VCaP (cell line): ENCODE measurements at regions not wholly inside any gene's neighbourhood (a gene's known extent, or its start where the extent isn't known, plus 50 kb on each side); places are given as distances from the start of the nearest gene placed in this dataset.

Source experiments
- H3K27ac ChIP-seq: fragments of 450-650 bp; 2 replicates; pipeline ENCODE4 v1.5.1; 2017
- CTCF ChIP-seq: fragments of 450-650 bp; conservative IDR thresholded peaks from 2 replicates; pipeline ENCODE4 v1.5.1; 2017; ENCODE audit warnings: mild to moderate bottlenecking, moderate library complexity

DNA sequence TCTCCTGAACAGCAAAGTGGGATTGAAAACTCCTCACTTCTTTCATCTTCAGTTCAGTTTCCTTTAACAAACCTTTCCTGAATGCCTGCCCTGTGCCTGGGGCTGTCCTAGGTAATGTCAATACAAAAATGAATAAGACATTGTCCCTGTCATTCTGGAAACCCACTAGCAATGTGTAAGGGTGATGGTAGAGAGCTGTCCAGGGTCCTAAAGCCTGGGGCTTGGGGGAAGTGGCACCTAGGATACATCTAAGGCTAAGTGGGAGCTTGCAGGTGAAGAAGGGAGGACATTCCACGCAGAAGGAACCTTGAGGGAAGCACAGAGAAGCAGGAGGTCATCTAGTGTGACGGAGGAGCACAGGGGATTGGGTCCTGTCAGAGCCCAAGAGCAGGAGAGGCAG is 212.7 kb upstream of the PPP2R3A start:
- no peak overlapping the region for H3K27ac ChIP-seq
- TF ChIP-seq CTCF = no peak

DNA sequence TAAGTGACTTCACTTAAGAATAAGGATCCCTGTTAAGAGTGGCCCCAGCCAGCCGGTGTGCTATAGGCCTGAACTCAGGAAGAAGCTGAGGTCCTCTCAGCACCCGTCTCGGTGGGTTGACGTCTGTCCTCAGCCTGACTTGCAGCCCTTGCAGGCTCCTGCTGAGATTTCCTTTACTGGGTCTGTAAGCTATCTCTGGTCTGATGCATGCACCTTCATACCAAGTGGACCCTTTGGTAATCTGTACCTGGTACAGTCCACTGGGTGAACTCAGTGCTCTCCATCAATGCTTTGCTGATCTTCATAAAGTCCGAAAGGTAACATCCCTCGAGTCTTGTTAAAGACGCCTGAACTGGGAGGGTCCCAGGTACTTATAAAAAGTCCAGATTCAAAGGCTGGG is 212.0 kb upstream of the PPP2R3A start:
- TF ChIP-seq CTCF = no peak
- no peak overlapping the region for H3K27ac ChIP-seq

- no peak overlapping the region for H3K27ac ChIP-seq
These were observed 210.0 kb upstream of the PPP2R3A start for GRCh38 chr3:135755330-135756105.

GRCh38 chr3:135756106-135756668 is 209.3 kb upstream of the PPP2R3A start:
- H3K27ac ChIP-seq = no peak overlapping the region
- no peak for TF ChIP-seq CTCF

More at GRCh38 chr3:135755330-135756105, 210.0 kb upstream of the PPP2R3A start:
- no peak for TF ChIP-seq CTCF

GRCh38 chr3:135757421-135757820 is 208.1 kb upstream of the PPP2R3A start:
- TF ChIP-seq CTCF = no peak
- H3K27ac ChIP-seq = no peak overlapping the region

DNA sequence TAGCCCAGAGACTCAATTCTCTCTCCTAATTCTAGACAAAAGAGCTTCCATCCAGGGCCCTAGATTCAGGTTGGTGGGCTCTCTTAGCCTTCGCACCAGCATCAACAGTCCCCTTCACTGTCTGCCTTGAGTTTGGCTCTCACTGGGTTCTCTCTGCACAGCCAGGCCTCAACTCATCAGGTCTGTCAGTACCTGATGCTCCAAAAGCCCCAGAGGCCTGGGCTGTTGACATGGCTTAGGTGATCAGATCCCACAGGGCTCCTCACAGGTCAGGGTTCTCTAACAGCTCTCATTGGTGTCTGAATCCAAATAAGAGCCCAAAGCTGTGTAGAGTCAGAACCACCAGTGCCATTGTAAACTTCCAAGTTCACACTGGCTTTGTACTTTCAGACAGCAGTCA is 206.6 kb upstream of the PPP2R3A start:
- H3K27ac ChIP-seq = no peak overlapping the region

GRCh38 chr3:135759651-135760050 is 205.9 kb upstream of the PPP2R3A start:
- H3K27ac ChIP-seq = no peak overlapping the region
- TF ChIP-seq CTCF = no peak

More for the DNA sequence above, 206.6 kb upstream of the PPP2R3A start:
- TF ChIP-seq CTCF = no peak
